Sciatic nerve (tissue), 2 donors: ENCODE measurements at regions not wholly inside any gene's neighbourhood (a gene's known extent, or its start where the extent isn't known, plus 50 kb on each side); places are given as distances from the start of the nearest gene placed in this dataset.
"Not testable (repeated sequence)": the region's sequence is repeated elsewhere in the genome, so short reads cannot be mapped to it uniquely, and the experiment has no call there.

Experiments used
- ATAC-seq: fragments of 200-7000 bp; cut with Tn5 transposase; one replicate; pipeline ENCODE4 v1.9.1; 2020; ENCODE audit warnings: mild to moderate bottlenecking, moderate library complexity
- DNase-seq: peaks from one replicate; pipeline ENCODE4 v3.0.0-alpha.2; 2020; ENCODE audit warnings: low spot score
- intact Hi-C: fragments of 100-400 bp; cut with DNase I; formaldehyde crosslinking; loops from one replicate; pipeline ENCODE4 v1.14.2; 2022
- donor health status: DM: no; HTN: no; CAD: no.
- donor health status: DM: no; HTN: no; CAD: no.

DNA sequence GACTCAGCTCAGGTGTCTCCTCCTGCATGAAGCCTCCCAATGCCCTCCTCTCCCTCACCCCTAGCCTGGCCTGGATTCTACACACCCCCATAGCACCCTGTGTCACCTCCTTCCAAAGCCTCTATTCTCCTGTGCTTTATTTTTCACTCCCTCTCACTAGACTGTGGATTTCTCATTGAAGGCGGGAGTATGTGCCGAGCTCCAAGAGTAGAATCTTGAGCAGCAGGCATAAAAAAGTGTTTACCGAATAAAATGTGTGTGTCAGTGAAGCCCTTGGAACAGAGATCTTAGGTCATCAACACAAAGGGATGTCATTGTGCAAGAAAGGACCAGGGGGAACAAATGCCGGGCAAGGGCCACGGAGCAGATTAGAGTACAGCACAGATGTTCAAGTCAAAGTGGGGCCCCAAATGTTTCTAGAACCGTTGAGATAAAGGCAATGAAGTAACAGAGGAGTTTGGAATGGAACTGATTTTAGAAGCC is 106.1 kb upstream of the TMEM170B start:
- peak; percentile 82 for ATAC-seq
- intact Hi-C loops, result no loop called here
- DNase-seq, result no peak

DNA sequence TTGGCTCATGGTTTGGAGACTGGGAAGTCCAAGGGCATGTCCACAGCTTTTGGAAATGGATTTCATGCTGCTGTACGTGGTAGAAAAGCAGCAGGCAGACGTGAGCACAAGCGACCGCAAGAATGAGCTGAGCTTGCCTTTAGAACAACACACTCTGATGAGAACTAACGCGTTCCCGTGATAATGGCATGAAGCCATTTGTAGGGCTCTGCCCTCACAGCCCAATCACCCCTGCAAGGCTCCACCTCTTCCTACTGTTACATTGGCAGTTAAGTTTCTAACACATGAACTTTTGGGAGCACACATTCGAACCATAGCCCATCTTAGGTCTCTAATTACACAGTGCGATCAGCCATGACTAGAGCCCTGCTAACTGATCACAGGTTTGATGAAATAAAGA is 107.5 kb upstream of the TMEM170B start:
- intact Hi-C loops, result no loop called here
- no peak for DNase-seq
- no peak for ATAC-seq

DNA sequence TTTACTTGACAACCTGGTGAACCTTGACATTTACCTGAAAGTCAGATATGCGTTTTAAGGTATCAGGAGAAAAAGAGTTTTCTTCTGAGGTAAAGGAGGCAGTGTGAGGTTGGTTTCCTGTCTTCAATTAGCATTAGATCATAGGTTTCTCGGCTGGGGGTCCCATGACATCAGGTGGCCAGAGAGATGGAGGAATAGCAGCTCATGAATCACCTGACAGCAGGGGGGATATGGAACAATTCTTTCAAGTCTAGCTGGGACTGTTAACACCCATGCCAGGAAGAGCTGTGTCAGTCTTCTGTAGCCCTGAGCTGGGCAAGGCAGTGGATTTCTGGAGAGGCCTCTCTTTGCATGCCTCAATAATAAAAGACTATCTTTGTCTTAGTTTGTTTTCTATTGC is 108.0 kb upstream of the TMEM170B start:
- DNase-seq, result no peak
- no peak for ATAC-seq
- intact Hi-C loops, result no loop called here

DNA sequence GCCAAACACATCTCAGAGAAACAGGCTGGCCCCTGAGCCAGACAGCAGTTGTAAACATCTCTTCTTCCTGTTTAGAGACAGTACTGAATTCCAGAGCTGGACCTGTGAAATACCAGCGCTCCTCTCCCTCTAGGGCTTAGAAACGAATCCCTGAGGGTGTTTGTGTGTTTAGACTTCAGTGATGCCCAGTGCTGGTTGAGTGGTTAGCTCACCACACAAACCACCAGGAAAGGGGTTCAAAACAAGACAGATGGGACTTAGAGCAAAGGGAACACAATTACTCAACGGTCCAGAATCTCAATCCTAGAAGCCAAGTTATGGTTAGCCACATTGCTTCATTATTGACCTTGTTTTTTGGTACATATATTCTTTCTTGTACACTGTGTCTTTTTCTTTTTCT is 108.7 kb upstream of the TMEM170B start:
- intact Hi-C loops, result no loop called here
- no peak for DNase-seq
- peak; percentile 2 for ATAC-seq

DNA sequence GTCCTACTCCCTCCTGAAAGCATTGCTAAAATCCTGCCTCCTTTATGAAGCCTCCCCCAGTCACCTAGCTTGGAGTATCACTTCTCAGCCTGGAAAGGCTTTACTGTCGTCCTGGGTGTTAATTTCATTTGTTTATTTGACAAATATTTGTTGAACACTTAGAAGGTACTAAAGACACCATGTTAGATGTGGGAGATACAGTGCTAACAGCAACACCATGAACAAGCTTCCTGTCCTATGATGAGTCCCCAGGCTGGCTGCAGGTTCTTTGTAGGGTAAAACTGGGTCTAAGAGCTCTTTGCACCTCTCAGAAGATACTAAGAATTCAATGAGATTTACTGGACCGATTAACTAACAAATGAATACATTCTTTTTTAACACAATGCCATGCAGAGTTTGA is 109.2 kb upstream of the TMEM170B start:
- DNase-seq, result no peak
- no peak for ATAC-seq
- intact Hi-C loops, result no loop called here

DNA sequence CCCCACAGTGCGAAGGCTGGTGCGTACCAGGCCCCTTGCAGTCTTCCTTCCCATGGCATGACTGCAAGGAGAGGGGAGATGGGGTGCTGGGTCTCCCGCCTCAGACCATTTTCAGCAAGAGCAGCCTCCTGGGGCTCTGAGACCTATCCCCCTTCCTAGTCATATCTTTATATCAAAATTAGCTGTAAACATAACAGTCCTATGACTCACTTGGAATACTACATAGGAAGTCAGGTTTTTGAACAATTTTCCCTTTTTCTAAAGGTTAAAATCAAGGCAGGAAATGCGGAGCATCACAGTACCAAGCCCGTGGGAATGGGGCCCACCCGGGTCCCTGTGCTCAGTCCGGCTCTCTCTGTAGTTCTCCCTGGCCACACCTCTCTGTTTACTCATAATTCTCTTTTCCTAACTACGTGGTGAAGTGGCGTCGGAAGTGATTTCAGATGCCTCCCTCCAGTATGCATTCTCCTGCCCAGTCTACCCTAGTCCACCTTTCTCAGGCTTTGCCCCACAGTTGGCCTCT is 109.8 kb upstream of the TMEM170B start:
- DNase-seq (no peak), ATAC-seq (no peak)
- intact Hi-C loops, result no loop called here

DNA sequence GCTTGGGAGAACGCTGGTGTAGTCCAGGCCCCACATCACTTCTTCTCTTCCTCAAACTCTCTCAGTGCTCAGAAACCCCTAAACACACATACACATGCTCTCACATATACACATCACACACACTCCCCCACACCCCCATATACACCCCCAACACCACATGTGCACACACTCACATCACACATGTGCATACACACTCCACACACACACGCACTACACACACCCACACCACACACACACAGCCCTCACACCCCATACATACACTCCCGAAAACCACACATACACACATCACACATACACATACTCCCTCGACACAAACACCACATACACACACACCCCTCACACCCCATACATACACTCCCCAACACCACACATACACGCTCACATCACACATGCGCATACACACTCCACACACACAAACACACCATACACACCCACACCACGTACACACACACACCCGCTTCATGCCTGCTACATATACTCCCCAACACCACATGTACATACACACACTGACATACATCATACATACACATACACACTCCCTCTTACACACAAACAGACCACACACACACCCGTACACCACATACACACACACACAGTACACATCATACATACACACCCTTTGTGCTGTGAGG is 110.3 kb upstream of the TMEM170B start:
- ATAC-seq, result peak; percentile 4
- intact Hi-C loops, result no loop called here
- no peak for DNase-seq

DNA sequence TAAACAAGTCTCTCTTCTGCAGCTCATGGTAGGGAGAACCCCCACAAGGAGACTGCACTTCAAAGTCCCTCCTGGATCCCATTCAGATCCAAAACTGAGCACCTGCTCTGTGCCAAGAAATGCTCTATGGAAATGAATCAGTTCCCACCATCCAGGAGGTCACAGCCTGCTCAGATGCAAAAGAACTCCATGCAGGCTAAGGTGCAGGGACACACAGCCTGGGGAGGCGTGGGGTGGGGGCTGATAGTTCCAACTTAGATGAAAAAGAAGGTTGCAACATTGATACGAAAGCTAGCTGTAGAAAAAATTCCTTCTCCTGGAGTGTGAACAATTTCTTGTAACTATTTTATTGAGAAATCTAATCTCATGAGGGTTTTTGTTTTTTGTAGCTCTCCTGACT is 111.0 kb upstream of the TMEM170B start:
- intact Hi-C loops, result no loop called here
- DNase-seq (no peak), ATAC-seq (peak; percentile 67)

DNA sequence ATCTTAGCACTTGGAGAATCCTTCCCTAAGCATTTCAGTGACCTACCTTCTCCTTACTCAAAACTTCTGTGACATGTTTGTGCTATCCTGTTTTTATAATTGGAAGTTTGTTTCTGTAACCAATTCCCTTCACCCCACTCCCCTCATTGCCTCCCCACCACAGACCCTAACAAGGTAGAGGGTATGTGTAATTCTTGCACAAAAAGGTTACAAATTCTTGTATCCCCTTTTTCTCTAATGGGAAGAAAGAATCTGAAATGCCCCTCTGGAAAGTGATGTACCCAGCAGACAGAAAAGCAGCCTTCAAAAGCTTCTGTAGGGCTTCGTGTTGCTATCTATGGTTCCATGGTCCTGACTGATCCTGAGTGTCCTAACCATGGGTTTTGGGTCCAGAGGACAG is 111.7 kb upstream of the TMEM170B start:
- no peak for DNase-seq
- ATAC-seq, result no peak
- intact Hi-C loops, result no loop called here

DNA sequence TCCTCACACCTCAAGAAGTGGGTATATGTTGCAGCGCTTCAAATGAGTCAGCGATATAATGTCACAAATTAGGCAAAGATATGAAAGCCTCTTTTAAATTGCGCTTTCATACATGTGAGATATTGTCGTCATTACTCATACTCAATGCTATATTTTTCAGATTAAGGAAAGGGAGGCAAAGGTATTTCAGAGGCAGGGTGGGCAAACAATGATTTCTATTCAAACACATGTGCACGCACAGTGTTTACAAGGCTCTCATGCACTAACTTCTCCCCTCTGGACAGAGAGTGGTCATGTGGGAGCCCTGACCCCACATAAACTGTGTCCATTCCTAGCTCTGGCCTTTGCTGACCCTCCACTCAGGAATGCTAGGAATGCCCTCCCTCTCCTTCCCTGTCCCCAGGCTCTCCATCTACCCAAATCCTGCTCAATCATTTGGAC is 112.1 kb upstream of the TMEM170B start:
- DNase-seq (no peak), ATAC-seq (no peak)
- intact Hi-C loops, result no loop called here

DNA sequence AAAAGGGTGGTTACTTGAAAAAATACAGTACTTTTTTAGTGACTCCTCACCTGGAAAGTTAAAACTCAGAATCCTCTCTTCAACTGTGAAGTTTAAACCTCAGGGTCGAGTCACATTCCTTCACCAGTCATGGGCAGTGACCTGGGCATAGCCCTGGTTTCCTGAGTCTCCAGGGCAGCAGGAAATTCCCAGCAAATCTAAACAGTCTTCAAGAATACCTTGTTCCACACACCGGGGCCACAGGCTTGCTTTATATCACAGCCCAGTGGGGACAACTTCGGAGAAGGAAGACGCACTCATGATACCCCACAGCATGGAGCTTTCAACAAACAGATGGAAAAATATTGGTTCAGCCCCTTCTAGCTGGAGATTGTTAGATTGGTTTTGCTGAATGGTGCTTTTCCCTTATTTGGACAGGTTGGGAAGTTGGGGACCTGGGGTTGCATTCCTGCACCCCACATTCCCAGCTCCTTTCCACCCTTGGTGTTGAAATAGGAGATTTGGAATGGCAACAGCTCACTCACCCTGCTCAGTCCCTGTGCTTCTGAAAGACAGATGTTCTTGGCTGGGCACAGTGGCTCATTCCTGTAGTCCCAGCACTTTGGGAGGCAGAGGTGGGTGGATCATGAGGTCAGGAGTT is 113.0 kb upstream of the TMEM170B start:
- intact Hi-C loops, result no loop called here
- DNase-seq (no peak), ATAC-seq (no peak)

DNA sequence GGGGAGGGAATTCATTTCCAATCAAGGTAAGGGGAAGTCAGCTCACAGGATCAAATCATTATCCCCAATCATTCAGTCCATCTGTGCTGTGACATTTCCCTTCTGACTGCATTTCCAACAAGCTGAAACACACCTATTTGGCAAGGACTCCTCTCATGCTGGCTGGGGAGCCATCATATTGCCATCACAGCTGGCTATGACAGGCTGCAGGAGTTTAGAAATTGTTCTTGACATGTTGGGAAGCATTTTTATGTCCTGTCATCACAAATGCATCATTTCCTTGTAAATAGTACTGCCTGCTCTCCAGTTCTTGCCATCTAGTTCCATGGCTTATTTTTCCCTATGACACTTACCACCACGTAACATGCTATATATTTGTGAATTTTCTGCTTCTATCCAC is 113.9 kb upstream of the TMEM170B start:
- DNase-seq (no peak), ATAC-seq (no peak)
- intact Hi-C loops, result no loop called here

DNA sequence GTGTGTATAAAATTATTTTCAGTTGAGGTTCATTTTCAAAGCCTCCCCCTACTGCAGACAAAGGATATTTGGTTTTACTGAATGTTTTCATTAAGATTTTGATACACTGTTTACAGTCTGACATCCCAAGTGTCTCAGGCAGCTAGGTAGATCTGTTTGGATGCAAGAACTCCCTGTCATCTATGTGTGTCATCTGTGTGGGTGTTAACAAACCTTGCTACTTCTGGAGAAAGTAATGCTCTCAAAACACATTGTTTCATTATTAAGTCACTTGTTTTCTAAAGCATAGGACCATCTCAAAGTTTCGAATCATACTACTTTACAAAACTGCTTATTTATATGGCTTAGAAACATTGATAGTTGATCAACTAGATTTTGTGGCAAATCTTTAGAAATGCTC is 114.5 kb upstream of the TMEM170B start:
- ATAC-seq (no peak), DNase-seq (no peak)
- intact Hi-C loops, result no loop called here

DNA sequence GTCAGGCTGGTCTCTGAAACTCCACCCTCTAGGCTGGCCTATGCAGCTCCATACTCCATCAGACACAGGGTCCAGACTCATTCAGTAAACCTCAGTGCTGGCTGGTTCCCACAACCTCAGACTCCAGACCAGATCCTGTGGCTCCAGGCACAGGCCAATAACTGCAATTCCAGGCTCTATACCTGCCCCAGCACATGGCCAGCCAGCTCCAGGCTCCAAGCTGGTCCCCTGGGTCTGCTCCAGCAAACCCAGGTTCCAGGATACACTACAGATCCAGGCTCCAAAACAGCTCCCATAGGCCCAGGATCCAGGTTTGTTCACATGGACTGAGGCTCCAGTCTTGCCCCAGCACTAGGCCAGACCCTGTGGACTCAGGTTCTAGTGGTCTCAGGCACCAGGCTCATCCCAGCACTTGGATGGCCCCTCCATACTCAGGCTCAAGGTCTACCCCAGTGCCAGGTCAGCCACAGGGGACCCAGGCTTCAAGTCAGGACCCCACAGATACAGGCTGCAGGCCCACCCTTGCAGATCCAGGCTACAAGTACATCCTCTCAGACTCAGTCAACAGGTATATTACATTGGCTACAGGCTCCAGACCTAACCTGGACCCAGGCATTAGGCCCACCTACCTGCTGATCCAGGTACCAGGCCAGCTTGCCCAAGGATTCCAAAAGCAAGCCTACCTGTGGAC is 117.6 kb upstream of the TMEM170B start:
- DNase-seq (no peak), ATAC-seq (no peak)
- intact Hi-C loops, result no loop called here

DNA sequence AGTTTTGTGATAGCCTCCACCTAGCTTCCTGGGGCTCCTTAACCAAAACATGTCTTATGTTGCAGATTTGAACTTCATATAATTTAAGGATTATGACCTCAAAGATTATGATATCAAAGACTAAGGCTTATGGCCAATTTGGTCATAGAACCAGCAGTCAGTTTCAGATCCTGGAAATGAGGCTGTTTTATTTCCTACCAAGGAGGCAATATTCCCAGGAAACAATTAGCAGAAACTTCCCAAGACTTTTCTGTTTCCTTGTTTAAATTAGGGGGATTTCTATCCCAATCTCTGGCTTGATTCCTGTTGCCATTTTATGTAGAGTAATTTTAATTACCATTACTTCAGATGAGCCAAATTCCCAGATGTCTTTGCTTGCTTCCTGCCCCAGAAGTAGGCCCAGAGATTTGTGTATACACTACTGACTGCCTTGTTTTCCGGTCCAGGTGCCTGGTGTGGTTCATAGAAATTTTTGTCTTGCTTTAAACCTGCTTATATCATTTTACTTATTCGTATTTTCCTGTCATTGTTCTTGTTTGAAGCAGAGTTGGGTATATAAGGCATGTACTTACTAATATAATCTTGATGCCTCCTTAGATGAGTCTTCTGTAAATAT is 119.2 kb upstream of the TMEM170B start:
- no peak for ATAC-seq
- DNase-seq, result no peak
- intact Hi-C loops, result no loop called here

DNA sequence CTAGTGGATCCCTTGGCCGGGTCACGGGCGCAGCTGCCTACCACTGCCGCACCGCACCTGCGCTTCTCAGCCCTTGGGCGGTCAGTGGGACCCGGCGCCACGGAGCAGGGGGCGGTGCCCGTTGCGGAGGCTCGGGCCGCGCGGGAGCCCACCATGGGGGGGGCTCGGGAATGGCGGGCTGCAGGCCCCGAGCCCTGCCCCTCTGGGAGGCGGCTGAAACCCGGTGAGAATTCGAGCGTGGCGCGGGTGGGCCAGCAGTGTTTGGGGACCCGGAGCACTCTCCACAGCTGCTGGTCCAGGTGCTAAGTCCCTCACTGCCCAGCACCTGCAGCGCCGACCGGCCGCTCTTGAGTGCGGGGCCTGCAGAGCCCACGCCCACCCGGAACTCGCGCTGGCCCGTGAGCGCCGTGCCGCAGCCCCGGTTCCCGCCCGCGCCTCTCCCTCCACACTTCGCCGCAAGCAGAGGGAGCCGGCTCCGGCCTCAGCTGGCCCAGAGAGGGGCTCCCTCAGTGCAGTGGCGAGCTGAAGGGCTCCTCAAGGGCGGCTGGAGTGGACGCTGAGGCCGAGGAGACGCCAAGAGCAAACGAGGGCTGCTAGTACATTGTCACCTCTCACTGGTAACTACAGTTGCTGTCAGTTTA is 120.5 kb upstream of the TMEM170B start:
- intact Hi-C loops, result no loop called here
- no peak for DNase-seq
- no peak for ATAC-seq

DNA sequence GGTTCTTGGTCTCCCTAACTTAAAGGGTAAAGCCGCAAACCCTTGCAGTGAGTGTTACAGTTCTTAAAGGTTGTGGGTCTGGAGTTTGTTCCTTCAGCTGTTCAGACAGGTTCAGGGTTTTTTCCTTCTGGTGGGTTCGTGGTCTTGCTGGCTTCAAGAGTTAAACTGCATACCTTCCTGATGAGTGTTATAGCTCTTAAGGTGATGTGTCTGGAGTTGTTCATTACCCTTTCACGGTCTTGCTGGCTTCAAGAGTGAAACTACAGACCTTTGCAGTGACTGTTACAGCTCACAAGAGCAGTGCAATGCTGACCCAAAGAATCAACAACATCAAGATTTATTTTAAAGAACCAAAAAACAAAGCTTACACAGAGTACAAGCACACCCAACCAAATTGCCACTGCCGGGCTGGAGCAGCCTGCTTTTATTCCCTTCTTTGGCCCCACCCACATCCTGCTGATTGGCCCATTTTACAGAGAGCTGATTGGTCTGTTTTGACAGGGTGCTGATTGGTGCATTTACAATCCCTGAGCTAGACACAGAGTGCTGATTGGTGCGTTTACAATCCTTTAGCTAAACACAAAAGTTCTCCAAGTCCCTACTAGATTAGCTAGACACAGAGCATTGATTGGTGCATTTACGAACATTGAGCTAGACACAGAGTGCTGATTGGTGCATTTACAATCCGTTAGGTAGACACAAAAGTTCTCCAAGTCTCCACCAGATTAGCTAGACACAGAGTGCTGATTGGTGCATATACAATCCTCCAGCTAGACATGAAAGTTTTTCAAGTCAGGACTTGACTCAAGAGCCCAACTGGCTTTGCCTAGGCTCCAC is 121.2 kb upstream of the TMEM170B start:
- DNase-seq, ATAC-seq, intact Hi-C loops: not testable (repeated sequence)

DNA sequence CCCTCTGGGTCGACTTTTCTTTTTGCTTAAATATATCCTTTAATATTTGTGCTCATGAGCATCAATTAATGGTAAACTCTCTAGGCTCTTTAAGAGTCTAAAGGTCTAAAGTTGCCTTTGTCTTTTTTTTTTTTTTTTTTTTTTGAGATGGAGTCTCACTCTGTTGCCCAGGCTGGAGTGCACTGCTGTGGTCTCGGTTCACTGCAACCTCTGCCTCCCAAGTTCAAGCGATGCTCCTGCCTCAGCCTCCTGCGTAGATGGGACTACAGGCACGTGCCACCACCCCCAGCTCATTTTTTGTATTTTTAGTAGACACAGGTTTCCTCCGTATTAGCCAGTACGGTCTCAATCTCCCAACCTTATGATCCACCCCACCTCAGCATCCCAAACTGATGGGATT is 122.0 kb upstream of the TMEM170B start:
- DNase-seq, result no peak
- intact Hi-C loops, result no loop called here
- no peak for ATAC-seq
